HT-29 (cell line): ENCODE measurements at regions not wholly inside any gene's neighbourhood (a gene's known extent, or its start where the extent isn't known, plus 50 kb on each side); places are given as distances from the start of the nearest gene placed in this dataset.

Source experiments
- DNase-seq: peaks from one replicate; pipeline ENCODE4 v3.0.0-alpha.2; 2015; ENCODE audit warnings: low spot score

GRCh38 chr1:30272277-30273020 lies 450.9 kb downstream of the MATN1 start:
- no peak for DNase-seq

- DNase-seq, result no peak
These were observed 451.7 kb downstream of the MATN1 start for GRCh38 chr1:30271401-30272276.

- DNase-seq, result no peak
These were observed 452.9 kb downstream of the MATN1 start for GRCh38 chr1:30270461-30270860.

- no peak for DNase-seq
These were observed 454.3 kb downstream of the MATN1 start for GRCh38 chr1:30268923-30269666.

- no peak for DNase-seq
These were observed 455.5 kb downstream of the MATN1 start for GRCh38 chr1:30267856-30268255.

GRCh38 chr1:30267046-30267445 lies 456.3 kb downstream of the MATN1 start:
- DNase-seq, result no peak

GRCh38 chr1:30265127-30266070 lies 458.0 kb downstream of the MATN1 start:
- DNase-seq, result no peak

GRCh38 chr1:30264672-30265025 lies 458.7 kb downstream of the MATN1 start:
- DNase-seq, result no peak

- DNase-seq, result no peak
These were observed 459.3 kb downstream of the MATN1 start for GRCh38 chr1:30263888-30264671.

GRCh38 chr1:30263405-30263804 lies 460.0 kb downstream of the MATN1 start:
- no peak for DNase-seq

- no peak for DNase-seq
These were observed 461.2 kb downstream of the MATN1 start for GRCh38 chr1:30262158-30262557.

- no peak for DNase-seq
These were observed 463.1 kb downstream of the MATN1 start for GRCh38 chr1:30260318-30260717.

GRCh38 chr1:30259631-30260030 lies 463.8 kb downstream of the MATN1 start:
- DNase-seq, result no peak

GRCh38 chr1:30258876-30259275 lies 464.5 kb downstream of the MATN1 start:
- no peak for DNase-seq

- DNase-seq, result no peak
These were observed 464.9 kb downstream of the MATN1 start for GRCh38 chr1:30258471-30258870.

- DNase-seq, result no peak
These were observed 465.5 kb downstream of the MATN1 start for GRCh38 chr1:30257742-30258380.

GRCh38 chr1:30257322-30257721 lies 466.1 kb downstream of the MATN1 start:
- no peak for DNase-seq

GRCh38 chr1:30256911-30257310 lies 466.5 kb downstream of the MATN1 start:
- DNase-seq, result no peak

- DNase-seq, result no peak
These were observed 468.2 kb downstream of the MATN1 start for GRCh38 chr1:30255111-30255724.
